Transverse colon (tissue), 4 donors: ENCODE measurements at regions not wholly inside any gene's neighbourhood (a gene's known extent, or its start where the extent isn't known, plus 50 kb on each side); places are given as distances from the start of the nearest gene placed in this dataset.
A peak's percentile ranks its signal among the peaks of the same experiment; 100 is the strongest.

Source experiments
- DNase-seq: peaks from one replicate; pipeline ENCODE4 v3.0.0-alpha.2; 2019
- H3K27ac ChIP-seq, 4 donors: fragments of 200-600 bp; sonication (generic); 2 replicates each; pipeline ENCODE4 v1.5.1; 2016 to 2018; ENCODE audit warnings: inconsistent platforms in 4 of 4
- H3K27me3 ChIP-seq: fragments of 200-600 bp; sonication (generic); 2 replicates; pipeline ENCODE4 v1.5.1; 2017; ENCODE audit warnings: inconsistent platforms
- H3K36me3 ChIP-seq, 4 donors: fragments of 200-600 bp; sonication (generic); 2 replicates each; pipeline ENCODE4 v1.5.1; 2017 to 2019; ENCODE audit warnings: inconsistent platforms in 4 of 4
- H3K4me1 ChIP-seq, 4 donors: fragments of 200-600 bp; sonication (generic); 2 replicates each; pipeline ENCODE4 v1.5.1; 2017 to 2020; ENCODE audit warnings: inconsistent platforms in 4 of 4
- H3K4me3 ChIP-seq, 4 donors: fragments of 200-600 bp; sonication (generic); 1 replicate in 1 of 4; 2 replicates in 3 of 4; pipeline versions ENCODE4 v1.5.1 to v1.6.1; 2017 to 2019; ENCODE audit warnings: inconsistent platforms in 4 of 4
- H3K9me3 ChIP-seq, 2 donors: fragments of 200-600 bp; sonication (generic); 2 replicates each; pipeline ENCODE4 v1.5.1; 2017 to 2019; ENCODE audit warnings: inconsistent platforms in 2 of 2
- CTCF ChIP-seq, 5 experiments: fragments of 200-600 bp in 3 of 5; fragments of 450-650 bp in 2 of 5; sonication (generic) in 3 of 5; IDR thresholded peaks; 1 replicate in 2 of 5; 2 replicates in 3 of 5; pipeline ENCODE4 v1.5.1; 2016 to 2017; ENCODE audit warnings: antibody characterized with exemption in 5 of 5, inconsistent platforms in 3 of 5, mild to moderate bottlenecking in 2 of 5, moderate library complexity in 1 of 5
- EP300 ChIP-seq: sonication (generic); formaldehyde crosslinking; IDR thresholded peaks from one replicate; pipeline ENCODE4 v1.6.1; 2017; ENCODE audit warnings: antibody characterized with exemption, low read depth
- POLR2A ChIP-seq: fragments of 450-650 bp; IDR thresholded peaks from one replicate; pipeline ENCODE4 v1.6.1; 2016; ENCODE audit warnings: antibody characterized with exemption, mild to moderate bottlenecking, moderate library complexity
- POLR2AphosphoS5 ChIP-seq, 3 donors: sonication (generic); formaldehyde crosslinking; IDR thresholded peaks; one replicate each; pipeline ENCODE4 v1.6.1; 2016; ENCODE audit warnings: antibody characterized with exemption in 3 of 3
- WGBS, 2 donors: methylation state at CpG; one replicate each; pipeline ENCODE4 v1.1.5; 2018; ENCODE audit warnings: low coverage in 1 of 2; 5-methylcytosine and 5-hydroxymethylcytosine counted together
- in situ Hi-C, 4 donors: fragments of 200-750 bp; cut with MboI; loops; one replicate each; pipeline versions ENCODE4 v1.15.0 to v1.15.1; 2017; ENCODE audit warnings: low sequenced_read_pairs in 3 of 4, low pct_ligation_motif_present in 1 of 4, low pct_unique_long_range_greater_than_20kb in 1 of 4
- intact Hi-C: fragments of 100-400 bp; cut with DNase I; formaldehyde crosslinking; loops from one replicate; pipeline ENCODE4 v1.15.1; 2023; ENCODE audit warnings: low total_unique reads

- no peaks in the 10 kb centered on the region for H3K4me1 ChIP-seq
These were observed 59.4 kb upstream of the ZNF438 start for GRCh38 chr10:31090894-31091607.

GRCh38 chr10:31095677-31096560 lies 64.3 kb upstream of the ZNF438 start:
- intact Hi-C loops (no loop called here), in situ Hi-C loops (no loop called here)
- Histone ChIP-seq H3K36me3 (no peaks in the 10 kb centered on the region), H3K4me1 (peaks cover 0 to 9% (median 8%) of the 10 kb centered on the region in 4 donors), H3K4me3 (no peak overlapping the region), H3K27me3 (no peaks in the 10 kb centered on the region), H3K9me3 (no peaks in the 10 kb centered on the region), H3K27ac (no peak overlapping the region)
- TF ChIP-seq POLR2AphosphoS5 (IDR thresholded peaks at IDR 0.05) (no peak), EP300 (no peak), POLR2A (no peak), CTCF (IDR thresholded peaks at IDR 0.05) (no peak)
- DNase-seq, result no peak
- 67 to 74% methylated on average over 9 to 11 of the region's 11 CpGs for WGBS, 2 donors

More at GRCh38 chr10:31090894-31091607, 59.4 kb upstream of the ZNF438 start:
- no peaks in the 10 kb centered on the region for H3K36me3 ChIP-seq
- no peak for DNase-seq
- no peaks in the 10 kb centered on the region for H3K9me3 ChIP-seq
- H3K27me3 ChIP-seq, result no peaks in the 10 kb centered on the region
- WGBS, 2 donors, result 83 to 90% methylated on average over 2 to 4 of the region's 4 CpGs
- H3K27ac ChIP-seq, result no peak overlapping the region
- no peak overlapping the region for H3K4me3 ChIP-seq
- in situ Hi-C loops (no loop called here), intact Hi-C loops (no loop called here)
- TF ChIP-seq POLR2AphosphoS5 (IDR thresholded peaks at IDR 0.05) (no peak), CTCF (IDR thresholded peaks at IDR 0.05) (no peak), EP300 (no peak), POLR2A (no peak)

- H3K27me3 ChIP-seq, result no peaks in the 10 kb centered on the region
- H3K36me3 ChIP-seq, result no peaks in the 10 kb centered on the region
- no peaks in the 10 kb centered on the region for H3K9me3 ChIP-seq
- TF ChIP-seq POLR2A (no peak), CTCF (IDR thresholded peaks at IDR 0.05) (no peak), POLR2AphosphoS5 (IDR thresholded peaks at IDR 0.05) (no peak), EP300 (no peak)
- 71 to 77% methylated on average over 1 to 2 of the region's 2 CpGs for WGBS, 2 donors
- H3K27ac ChIP-seq, result no peak overlapping the region
- intact Hi-C loops, result no loop called here
- in situ Hi-C loops, result no loop called here
- H3K4me1 ChIP-seq, result peaks cover 0 to 15% (median 8%) of the 10 kb centered on the region in 4 donors
- DNase-seq, result no peak
- no peak overlapping the region for H3K4me3 ChIP-seq
These were observed 66.4 kb upstream of the ZNF438 start for GRCh38 chr10:31098046-31098445.

GRCh38 chr10:31099094-31099493 lies 67.4 kb upstream of the ZNF438 start:
- 50 to 78% methylated on average over 5 to 10 of the region's 10 CpGs for WGBS, 2 donors
- H3K9me3 ChIP-seq, result no peaks in the 10 kb centered on the region
- peak; percentile 17 for DNase-seq
- in situ Hi-C loops, result no loop called here
- H3K27ac ChIP-seq, result peak overlapping the region in 3 of 4 donors; percentile 5 to 39 (median 27)
- TF ChIP-seq CTCF (IDR thresholded peaks at IDR 0.05), result no peak
- no peak for TF ChIP-seq EP300
- no peak for TF ChIP-seq POLR2AphosphoS5 (IDR thresholded peaks at IDR 0.05)
- TF ChIP-seq POLR2A, result no peak
- intact Hi-C loops, result no loop called here
- H3K4me1 ChIP-seq, result peaks cover 0 to 15% (median 8%) of the 10 kb centered on the region in 4 donors
- H3K27me3 ChIP-seq, result no peaks in the 10 kb centered on the region
- H3K36me3 ChIP-seq, result no peaks in the 10 kb centered on the region
- no peak overlapping the region for H3K4me3 ChIP-seq
